Breast epithelium (tissue), 3 donors: ENCODE measurements at regions not wholly inside any gene's neighbourhood (a gene's known extent, or its start where the extent isn't known, plus 50 kb on each side); places are given as distances from the start of the nearest gene placed in this dataset.

Experiments used
- CTCF ChIP-seq, 3 donors: fragments of 450-650 bp; IDR thresholded peaks; one replicate each; pipeline ENCODE4 v1.5.1; 2016 to 2017; ENCODE audit warnings: antibody characterized with exemption in 3 of 3, mild to moderate bottlenecking in 3 of 3, moderate library complexity in 3 of 3
- POLR2A ChIP-seq: fragments of 450-650 bp; IDR thresholded peaks from one replicate; pipeline ENCODE4 v1.6.1; 2016; ENCODE audit warnings: antibody characterized with exemption, mild to moderate bottlenecking, moderate library complexity
- POLR2AphosphoS5 ChIP-seq, 3 donors: sonication (generic); formaldehyde crosslinking; IDR thresholded peaks; one replicate each; pipeline ENCODE4 v1.6.1; 2017; ENCODE audit warnings: antibody characterized with exemption in 3 of 3

- TF ChIP-seq CTCF (IDR thresholded peaks at IDR 0.05) (no peak), POLR2AphosphoS5 (IDR thresholded peaks at IDR 0.05) (no peak), POLR2A (no peak)
These were observed 73.5 kb upstream of the THY1 start for GRCh38 chr11:119496469-119496868.
